Neuronal stem cell (in vitro differentiated cells): ENCODE measurements at regions not wholly inside any gene's neighbourhood (a gene's known extent, or its start where the extent isn't known, plus 50 kb on each side); places are given as distances from the start of the nearest gene placed in this dataset.

Source experiments
- DNase-seq: peaks from one replicate; pipeline ENCODE4 v3.0.0-alpha.2; 2013; ENCODE audit warnings: low spot score
- H2AFZ ChIP-seq: one replicate; pipeline ENCODE4 v1.6.1; 2013; ENCODE audit warnings: mild to moderate bottlenecking, low read length, inconsistent platforms
- H2AK5ac ChIP-seq: 2 replicates; pipeline ENCODE4 v1.6.1; 2013; ENCODE audit warnings: low read depth, mild to moderate bottlenecking, inconsistent platforms, low read length, moderate library complexity, mixed read lengths
- H2BK120ac ChIP-seq: 2 replicates; pipeline ENCODE4 v1.6.1; 2013; ENCODE audit warnings: low read depth, mild to moderate bottlenecking, inconsistent platforms, low read length, moderate library complexity, mixed read lengths
- H2BK12ac ChIP-seq: one replicate; pipeline ENCODE4 v1.6.1; 2013; ENCODE audit warnings: low read length, inconsistent platforms
- H2BK15ac ChIP-seq: 2 replicates; pipeline ENCODE4 v1.6.1; 2013; ENCODE audit warnings: mild to moderate bottlenecking, low read length, inconsistent platforms, mixed read lengths
- H2BK5ac ChIP-seq: one replicate; pipeline ENCODE4 v1.6.1; 2013; ENCODE audit warnings: inconsistent platforms, mild to moderate bottlenecking, low read length, moderate library complexity
- H3K14ac ChIP-seq: one replicate; pipeline ENCODE4 v1.6.1; 2013; ENCODE audit warnings: low read length, inconsistent platforms
- H3K18ac ChIP-seq: 2 replicates; pipeline ENCODE4 v1.6.1; 2013; ENCODE audit warnings: low read length, inconsistent platforms
- H3K23ac ChIP-seq: 2 replicates; pipeline ENCODE4 v1.6.1; 2013; ENCODE audit warnings: low read depth, mild to moderate bottlenecking, mixed read lengths, low read length, inconsistent platforms; ENCODE audit not compliant: poor library complexity
- H3K27ac ChIP-seq: replicated peaks from 3 replicates; pipeline ENCODE4 v1.5.1; 2013; ENCODE audit warnings: low read length, inconsistent platforms
- H3K27me3 ChIP-seq, 3 experiments: 2 replicates each; pipeline ENCODE4 v1.6.1; 2013; ENCODE audit warnings: low read length in 3 of 3, mild to moderate bottlenecking in 2 of 3, inconsistent platforms in 1 of 3, low read depth in 1 of 3, mixed read lengths in 1 of 3, moderate library complexity in 1 of 3; ENCODE audit not compliant: control insufficient read depth in 3 of 3, insufficient read depth in 3 of 3
- H3K36me3 ChIP-seq, 2 donors: replicated peaks in 1 of 2; 2 replicates each; pipeline ENCODE4 v1.6.1; 2013; ENCODE audit warnings: low read length in 2 of 2; ENCODE audit not compliant: control insufficient read depth in 2 of 2, insufficient read depth in 2 of 2
- H3K4ac ChIP-seq: 2 replicates; pipeline ENCODE4 v1.6.1; 2013; ENCODE audit warnings: inconsistent platforms, mild to moderate bottlenecking, low read length, moderate library complexity
- H3K4me1 ChIP-seq, 2 donors: 1 replicate in 1 of 2; 2 replicates in 1 of 2; pipeline ENCODE4 v1.6.1; 2013; ENCODE audit warnings: low read length in 2 of 2, low read depth in 1 of 2; ENCODE audit not compliant: control insufficient read depth in 2 of 2, insufficient read depth in 1 of 2
- H3K4me2 ChIP-seq: one replicate; pipeline ENCODE4 v1.6.1; 2013; ENCODE audit warnings: mild to moderate bottlenecking, low read length, inconsistent platforms; ENCODE audit not compliant: insufficient read depth, poor library complexity, severe bottlenecking
- H3K4me3 ChIP-seq, 2 donors: 2 replicates each; pipeline ENCODE4 v1.5.1; 2013; ENCODE audit warnings: low read length in 2 of 2, mild to moderate bottlenecking in 2 of 2, inconsistent platforms in 1 of 2, moderate library complexity in 1 of 2
- H3K79me1 ChIP-seq: one replicate; pipeline ENCODE4 v1.6.1; 2013; ENCODE audit warnings: low read depth, mild to moderate bottlenecking, inconsistent platforms, low read length, moderate library complexity
- H3K9ac ChIP-seq: one replicate; pipeline ENCODE4 v1.6.1; 2013; ENCODE audit warnings: mild to moderate bottlenecking, low read depth, low read length, inconsistent platforms; ENCODE audit not compliant: poor library complexity
- H3K9me3 ChIP-seq, 2 donors: replicated peaks in 1 of 2; 2 replicates each; pipeline versions ENCODE3 to v1.6.1; 2013; ENCODE audit warnings: low read length in 2 of 2, mild to moderate bottlenecking in 2 of 2, inconsistent platforms in 1 of 2, low read depth in 1 of 2, mixed read lengths in 1 of 2, moderate library complexity in 1 of 2; ENCODE audit not compliant: control insufficient read depth in 2 of 2, insufficient read depth in 1 of 2
- H4K8ac ChIP-seq: one replicate; pipeline ENCODE4 v1.6.1; 2013; ENCODE audit warnings: low read depth, mild to moderate bottlenecking, inconsistent platforms, low read length, moderate library complexity
- H4K91ac ChIP-seq: one replicate; pipeline ENCODE4 v1.6.1; 2013; ENCODE audit warnings: low read length, low read depth, mild to moderate bottlenecking, inconsistent platforms; ENCODE audit not compliant: poor library complexity
- WGBS, 2 donors: extraction: QIAGEN DNeasy Blood & Tissue Kit; methylation state at CpG; one replicate each; pipeline ENCODE4 v1.1.7; 2013; ENCODE audit warnings: missing lambda C conversion rate in 2 of 2, mixed read lengths in 1 of 2; ENCODE audit not compliant: insufficient read length in 2 of 2, insufficient replicate concordance in 1 of 2; ENCODE audit errors: extremely low coverage in 2 of 2; 5-methylcytosine and 5-hydroxymethylcytosine counted together

- H3K27ac ChIP-seq: no peak overlapping the region
- no peaks in the 10 kb centered on the region for H3K36me3 ChIP-seq
- H2AK5ac ChIP-seq: no peak overlapping the region
- H2BK5ac ChIP-seq: no peak overlapping the region
- H3K9me3 ChIP-seq: no peaks in the 10 kb centered on the region
- WGBS, 2 donors: no CpG with 5 or more reads among the region's 8 CpGs
- no peak overlapping the region for H4K91ac ChIP-seq
- DNase-seq: no peak
- H2BK120ac ChIP-seq: no peak overlapping the region
- H3K18ac ChIP-seq: no peak overlapping the region
- H3K9ac ChIP-seq: no peak overlapping the region
- no peak overlapping the region for H2BK12ac ChIP-seq
- no peaks in the 10 kb centered on the region for H3K27me3 ChIP-seq
- H2BK15ac ChIP-seq: no peak overlapping the region
- no peaks in the 10 kb centered on the region for H3K79me1 ChIP-seq
- no peak overlapping the region for H3K4ac ChIP-seq
- no peak overlapping the region for H3K4me2 ChIP-seq
- H3K4me3 ChIP-seq: no peak overlapping the region
- no peak overlapping the region for H3K14ac ChIP-seq
- no peak overlapping the region for H2AFZ ChIP-seq
- H3K4me1 ChIP-seq: peaks cover 0 to 3% of the 10 kb centered on the region in 2 donors
- H3K23ac ChIP-seq: no peak overlapping the region
- H4K8ac ChIP-seq: no peak overlapping the region
Measured at GRCh38 chr16:25614716-25615265, 77.0 kb upstream of the HS3ST4 start.

- H3K27me3 ChIP-seq: no peaks in the 10 kb centered on the region
- H3K23ac ChIP-seq: no peak overlapping the region
- H2BK120ac ChIP-seq: no peak overlapping the region
- no CpG with 5 or more reads among the region's 5 CpGs for WGBS, 2 donors
- no peaks in the 10 kb centered on the region for H3K9me3 ChIP-seq
- no peak overlapping the region for H3K4me3 ChIP-seq
- H2BK5ac ChIP-seq: no peak overlapping the region
- H3K4me1 ChIP-seq: peaks cover 0 to 3% of the 10 kb centered on the region in 2 donors
- H3K9ac ChIP-seq: no peak overlapping the region
- no peak overlapping the region for H4K8ac ChIP-seq
- H3K4ac ChIP-seq: no peak overlapping the region
- DNase-seq: no peak
- no peak overlapping the region for H3K14ac ChIP-seq
- H3K79me1 ChIP-seq: no peaks in the 10 kb centered on the region
- H2BK12ac ChIP-seq: no peak overlapping the region
- H3K18ac ChIP-seq: no peak overlapping the region
- no peak overlapping the region for H2AK5ac ChIP-seq
- no peaks in the 10 kb centered on the region for H3K36me3 ChIP-seq
- H2BK15ac ChIP-seq: no peak overlapping the region
- H2AFZ ChIP-seq: no peak overlapping the region
- H3K27ac ChIP-seq: no peak overlapping the region
- H3K4me2 ChIP-seq: no peak overlapping the region
- H4K91ac ChIP-seq: no peak overlapping the region
Measured at GRCh38 chr16:25613931-25614330, 77.8 kb upstream of the HS3ST4 start.

GRCh38 chr16:25608002-25608401 lies 83.8 kb upstream of the HS3ST4 start:
- H3K9me3 ChIP-seq: no peaks in the 10 kb centered on the region

GRCh38 chr16:25606069-25606468 lies 85.7 kb upstream of the HS3ST4 start:
- H3K18ac ChIP-seq: no peak overlapping the region
- H4K91ac ChIP-seq: no peak overlapping the region
- H3K9ac ChIP-seq: no peak overlapping the region
- H3K27me3 ChIP-seq: no peaks in the 10 kb centered on the region
- H3K27ac ChIP-seq: no peak overlapping the region
- H3K4me3 ChIP-seq: no peak overlapping the region
- no peak overlapping the region for H2BK12ac ChIP-seq
- H4K8ac ChIP-seq: no peak overlapping the region
- H2AK5ac ChIP-seq: no peak overlapping the region
- no peak overlapping the region for H2BK15ac ChIP-seq
- H3K4me1 ChIP-seq: peaks cover 0 to 5% of the 10 kb centered on the region in 2 donors
- no peak for DNase-seq
- no peak overlapping the region for H2AFZ ChIP-seq
- H3K36me3 ChIP-seq: no peaks in the 10 kb centered on the region
- H3K23ac ChIP-seq: no peak overlapping the region
- no CpG with 5 or more reads among the region's 6 CpGs for WGBS, 2 donors
- no peak overlapping the region for H3K4ac ChIP-seq
- H3K4me2 ChIP-seq: no peak overlapping the region
- no peaks in the 10 kb centered on the region for H3K9me3 ChIP-seq
- no peaks in the 10 kb centered on the region for H3K79me1 ChIP-seq
- no peak overlapping the region for H3K14ac ChIP-seq
- no peak overlapping the region for H2BK120ac ChIP-seq
- H2BK5ac ChIP-seq: no peak overlapping the region

More at GRCh38 chr16:25608002-25608401, 83.8 kb upstream of the HS3ST4 start:
- Histone ChIP-seq H4K91ac (no peak overlapping the region), H3K4me3 (no peak overlapping the region), H3K4me1 (peaks cover 0 to 5% of the 10 kb centered on the region in 2 donors), H3K27ac (no peak overlapping the region), H2AFZ (no peak overlapping the region), H4K8ac (no peak overlapping the region), H2BK12ac (no peak overlapping the region), H3K4ac (no peak overlapping the region), H3K4me2 (no peak overlapping the region), H3K9ac (no peak overlapping the region), H2BK120ac (no peak overlapping the region), H3K27me3 (no peaks in the 10 kb centered on the region), H3K14ac (no peak overlapping the region), H2BK5ac (no peak overlapping the region), H3K79me1 (no peaks in the 10 kb centered on the region), H3K36me3 (no peaks in the 10 kb centered on the region), H2AK5ac (no peak overlapping the region), H3K23ac (no peak overlapping the region), H3K18ac (no peak overlapping the region), H2BK15ac (no peak overlapping the region)
- no peak for DNase-seq
- whole genome bisulfite sequencing, 2 donors: no CpG with 5 or more reads among the region's 9 CpGs
